ENCODE measurements at regions not wholly inside any gene's neighbourhood (a gene's known extent, or its start where the extent isn't known, plus 50 kb on each side); places are given as distances from the start of the nearest gene placed in this dataset.

DNA sequence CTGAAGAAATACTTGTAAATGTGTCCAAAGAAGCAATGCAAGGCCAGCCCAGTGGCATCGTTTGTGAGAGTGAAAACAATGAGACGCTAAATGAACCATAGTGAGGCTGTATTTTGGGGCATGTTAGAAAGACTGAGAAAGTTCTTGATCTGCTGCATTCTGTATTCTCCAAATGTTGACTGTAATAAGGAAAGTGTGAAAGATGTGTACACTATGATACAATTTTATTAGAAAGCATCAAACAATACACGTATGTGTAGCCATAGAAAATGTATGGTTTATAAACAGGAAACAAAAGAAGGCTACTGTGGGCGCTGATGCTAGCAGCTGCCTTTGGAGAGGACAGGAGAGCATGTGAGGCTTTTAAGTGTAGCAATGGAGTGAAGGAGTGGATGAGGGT lies 233.5 kb upstream of the E2F8 start:
- no peak for TF ChIP-seq EZH2 (IDR thresholded peaks at IDR 0.05; ENCODE audit: borderline replicate concordance, low read depth, low read length, severe bottlenecking)
- TF ChIP-seq, protein P1, sequence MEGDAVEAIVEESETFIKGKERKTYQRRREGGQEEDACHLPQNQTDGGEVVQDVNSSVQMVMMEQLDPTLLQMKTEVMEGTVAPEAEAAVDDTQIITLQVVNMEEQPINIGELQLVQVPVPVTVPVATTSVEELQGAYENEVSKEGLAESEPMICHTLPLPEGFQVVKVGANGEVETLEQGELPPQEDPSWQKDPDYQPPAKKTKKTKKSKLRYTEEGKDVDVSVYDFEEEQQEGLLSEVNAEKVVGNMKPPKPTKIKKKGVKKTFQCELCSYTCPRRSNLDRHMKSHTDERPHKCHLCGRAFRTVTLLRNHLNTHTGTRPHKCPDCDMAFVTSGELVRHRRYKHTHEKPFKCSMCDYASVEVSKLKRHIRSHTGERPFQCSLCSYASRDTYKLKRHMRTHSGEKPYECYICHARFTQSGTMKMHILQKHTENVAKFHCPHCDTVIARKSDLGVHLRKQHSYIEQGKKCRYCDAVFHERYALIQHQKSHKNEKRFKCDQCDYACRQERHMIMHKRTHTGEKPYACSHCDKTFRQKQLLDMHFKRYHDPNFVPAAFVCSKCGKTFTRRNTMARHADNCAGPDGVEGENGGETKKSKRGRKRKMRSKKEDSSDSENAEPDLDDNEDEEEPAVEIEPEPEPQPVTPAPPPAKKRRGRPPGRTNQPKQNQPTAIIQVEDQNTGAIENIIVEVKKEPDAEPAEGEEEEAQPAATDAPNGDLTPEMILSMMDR (IDR thresholded peaks at IDR 0.05; ENCODE audit: borderline replicate concordance, extremely low read depth, low read length, poor library complexity, severe bottlenecking) = no peak
- H3K4me2 ChIP-seq (ENCODE audit: insufficient read depth, low read length) = no peak overlapping the region
- ATAC-seq (ENCODE audit: insufficient read depth, low read depth) = no peak
- peaks cover 10% of the 10 kb centered on the region for H3K27me3 ChIP-seq (ENCODE audit: insufficient read depth, low read length, poor library complexity)
- H4K20me1 ChIP-seq (ENCODE audit: insufficient read depth, low read length) = no peaks in the 10 kb centered on the region
- no peak overlapping the region for H3K27ac ChIP-seq (ENCODE audit: low read length)
- H3K4me3 ChIP-seq (ENCODE audit: low read depth in 1 of 2, low read length in 2 of 2) = no peak overlapping the region
- DNase-seq = no peak
- H3K9ac ChIP-seq (ENCODE audit: low read depth, low read length) = no peak overlapping the region
- no peaks in the 10 kb centered on the region for H3K4me1 ChIP-seq (ENCODE audit: insufficient read depth, low read length)
- H3K36me3 ChIP-seq (ENCODE audit: insufficient read depth, low read length) = no peaks in the 10 kb centered on the region
- H3K9me3 ChIP-seq (ENCODE audit: insufficient read depth, low read length, severe bottlenecking) = no peaks in the 10 kb centered on the region
- no peaks in the 10 kb centered on the region for H3K79me2 ChIP-seq (ENCODE audit: insufficient read depth, low read length)
- H2AFZ ChIP-seq (ENCODE audit: low read depth, low read length) = no peak overlapping the region

DNA sequence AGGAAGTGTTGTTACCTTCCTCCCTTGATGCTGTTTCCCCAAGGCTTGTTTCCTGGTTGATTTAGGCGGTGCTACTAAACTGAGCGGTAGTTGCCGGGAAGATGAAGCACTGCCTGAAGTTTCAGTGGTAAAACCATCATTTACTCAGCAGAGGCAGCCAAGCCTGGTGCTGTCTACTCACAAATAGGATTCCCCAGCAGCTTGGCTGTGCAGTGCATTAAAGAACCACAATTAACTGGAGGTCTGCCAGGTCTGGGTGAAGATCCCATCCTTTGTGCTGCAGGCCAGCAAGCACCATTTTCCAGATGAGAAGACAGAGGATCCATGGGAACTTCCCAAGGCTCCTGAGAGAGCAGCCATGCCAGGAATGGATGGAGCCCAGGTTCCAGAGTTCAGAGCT lies 231.9 kb upstream of the E2F8 start:
- Histone ChIP-seq H3K4me1 (ENCODE audit: insufficient read depth, low read length) (no peaks in the 10 kb centered on the region), H3K36me3 (ENCODE audit: insufficient read depth, low read length) (no peaks in the 10 kb centered on the region), H3K4me2 (ENCODE audit: insufficient read depth, low read length) (no peak overlapping the region), H3K27me3 (ENCODE audit: insufficient read depth, low read length, poor library complexity) (peaks cover 4% of the 10 kb centered on the region), H3K27ac (ENCODE audit: low read length) (no peak overlapping the region), H2AFZ (ENCODE audit: low read depth, low read length) (no peak overlapping the region), H3K4me3 (ENCODE audit: low read depth in 1 of 2, low read length in 2 of 2) (no peak overlapping the region), H4K20me1 (ENCODE audit: insufficient read depth, low read length) (no peaks in the 10 kb centered on the region), H3K9me3 (ENCODE audit: insufficient read depth, low read length, severe bottlenecking) (no peaks in the 10 kb centered on the region), H3K79me2 (ENCODE audit: insufficient read depth, low read length) (no peaks in the 10 kb centered on the region), H3K9ac (ENCODE audit: low read depth, low read length) (no peak overlapping the region)
- no peak for ATAC-seq (ENCODE audit: insufficient read depth, low read depth)
- TF ChIP-seq EZH2 (IDR thresholded peaks at IDR 0.05; ENCODE audit: borderline replicate concordance, low read depth, low read length, severe bottlenecking) = no peak
- TF ChIP-seq, protein P1 (IDR thresholded peaks at IDR 0.05; ENCODE audit: borderline replicate concordance, extremely low read depth, low read length, poor library complexity, severe bottlenecking) = no peak
- DNase-seq = no peak

DNA sequence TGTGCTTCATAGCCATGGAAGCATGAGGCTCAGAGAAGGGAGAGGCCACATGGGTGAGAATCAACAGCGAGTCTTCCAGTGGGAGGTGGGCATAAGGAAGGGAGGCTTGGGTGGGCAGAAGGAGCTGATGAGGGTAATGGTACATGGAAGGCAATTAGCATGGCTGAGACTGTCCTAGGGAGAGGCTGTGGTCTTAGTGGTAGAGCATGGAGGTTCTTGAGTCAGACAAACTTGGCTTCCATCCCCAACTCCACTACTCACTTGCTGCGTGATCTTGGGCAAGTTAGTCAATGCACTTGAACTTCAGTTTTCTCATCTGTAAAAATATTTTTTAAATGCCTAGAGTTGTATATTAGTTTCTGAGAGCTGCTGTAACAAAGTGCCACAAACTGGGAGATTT lies 227.2 kb upstream of the E2F8 start:
- no peak overlapping the region for H3K4me3 ChIP-seq (ENCODE audit: low read depth in 1 of 2, low read length in 2 of 2)
- no peak overlapping the region for H3K9ac ChIP-seq (ENCODE audit: low read depth, low read length)
- H3K79me2 ChIP-seq (ENCODE audit: insufficient read depth, low read length) = no peaks in the 10 kb centered on the region
- H3K4me2 ChIP-seq (ENCODE audit: insufficient read depth, low read length) = no peak overlapping the region
- H3K4me1 ChIP-seq (ENCODE audit: insufficient read depth, low read length) = no peaks in the 10 kb centered on the region
- H3K27me3 ChIP-seq (ENCODE audit: insufficient read depth, low read length, poor library complexity) = no peaks in the 10 kb centered on the region
- TF ChIP-seq, protein P1 (IDR thresholded peaks at IDR 0.05; ENCODE audit: borderline replicate concordance, extremely low read depth, low read length, poor library complexity, severe bottlenecking) = no peak
- TF ChIP-seq EZH2 (IDR thresholded peaks at IDR 0.05; ENCODE audit: borderline replicate concordance, low read depth, low read length, severe bottlenecking) = no peak
- H4K20me1 ChIP-seq (ENCODE audit: insufficient read depth, low read length) = no peaks in the 10 kb centered on the region
- no peaks in the 10 kb centered on the region for H3K9me3 ChIP-seq (ENCODE audit: insufficient read depth, low read length, severe bottlenecking)
- no peak overlapping the region for H3K27ac ChIP-seq (ENCODE audit: low read length)
- DNase-seq (no peak), ATAC-seq (ENCODE audit: insufficient read depth, low read depth) (no peak)
- no peaks in the 10 kb centered on the region for H3K36me3 ChIP-seq (ENCODE audit: insufficient read depth, low read length)
- H2AFZ ChIP-seq (ENCODE audit: low read depth, low read length) = no peak overlapping the region

DNA sequence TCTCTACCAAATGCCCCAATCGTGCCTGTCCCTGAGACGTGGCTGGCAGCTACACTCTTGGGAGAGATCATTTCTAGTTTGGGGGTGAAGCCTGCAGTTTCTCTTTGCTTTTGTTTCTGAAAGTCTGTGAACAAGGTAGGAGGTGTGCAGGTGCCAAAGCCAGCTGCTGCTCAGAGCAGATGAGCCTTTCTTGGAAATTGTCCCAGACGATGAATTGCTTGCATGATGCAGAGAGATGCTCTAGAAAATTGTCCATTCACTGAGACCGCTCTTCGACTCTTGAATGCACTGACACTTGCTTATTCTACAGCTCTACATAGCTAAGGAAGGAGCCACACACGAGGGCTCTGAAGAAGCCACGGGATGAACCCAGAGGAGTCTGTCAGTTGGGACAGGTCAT lies 225.6 kb upstream of the E2F8 start:
- Histone ChIP-seq H3K27ac (ENCODE audit: low read length) (no peak overlapping the region), H3K9ac (ENCODE audit: low read depth, low read length) (no peak overlapping the region), H2AFZ (ENCODE audit: low read depth, low read length) (no peak overlapping the region), H4K20me1 (ENCODE audit: insufficient read depth, low read length) (no peaks in the 10 kb centered on the region), H3K4me3 (ENCODE audit: low read depth in 1 of 2, low read length in 2 of 2) (no peak overlapping the region), H3K79me2 (ENCODE audit: insufficient read depth, low read length) (no peaks in the 10 kb centered on the region), H3K4me2 (ENCODE audit: insufficient read depth, low read length) (no peak overlapping the region), H3K27me3 (ENCODE audit: insufficient read depth, low read length, poor library complexity) (peaks cover 3% of the 10 kb centered on the region), H3K9me3 (ENCODE audit: insufficient read depth, low read length, severe bottlenecking) (no peaks in the 10 kb centered on the region), H3K4me1 (ENCODE audit: insufficient read depth, low read length) (no peaks in the 10 kb centered on the region), H3K36me3 (ENCODE audit: insufficient read depth, low read length) (no peaks in the 10 kb centered on the region)
- no peak for ATAC-seq (ENCODE audit: insufficient read depth, low read depth)
- TF ChIP-seq, protein P1 (IDR thresholded peaks at IDR 0.05; ENCODE audit: borderline replicate concordance, extremely low read depth, low read length, poor library complexity, severe bottlenecking) = no peak
- TF ChIP-seq EZH2 (IDR thresholded peaks at IDR 0.05; ENCODE audit: borderline replicate concordance, low read depth, low read length, severe bottlenecking) = no peak
- no peak for DNase-seq
